Islet of Langerhans (tissue), 1 donor: ENCODE measurements at regions not wholly inside any gene's neighbourhood (a gene's known extent, or its start where the extent isn't known, plus 50 kb on each side); places are given as distances from the start of the nearest gene placed in this dataset.

Source experiments
- FAIRE-seq: peaks from one replicate; lab custom pipeline; 2011; peaks lifted over from hg19 to GRCh38; lab: Jason Lieb, UNC

GRCh38 chr5:174337276-174338184 is 292.0 kb downstream of the NSG2 start:
- FAIRE-seq: no peak

GRCh38 chr5:174338185-174339010 is 292.9 kb downstream of the NSG2 start:
- FAIRE-seq: no peak

- FAIRE-seq: no peak
Measured at GRCh38 chr5:174339130-174339529, 293.6 kb downstream of the NSG2 start.

- FAIRE-seq: no peak
Measured at GRCh38 chr5:174340226-174340625, 294.7 kb downstream of the NSG2 start.

- no peak for FAIRE-seq
Measured at GRCh38 chr5:174342696-174343095, 297.2 kb downstream of the NSG2 start.

- no peak for FAIRE-seq
Measured at GRCh38 chr5:174343826-174344225, 298.3 kb downstream of the NSG2 start.

GRCh38 chr5:174344335-174344734 is 298.8 kb downstream of the NSG2 start:
- no peak for FAIRE-seq

- no peak for FAIRE-seq
Measured at GRCh38 chr5:174347183-174347582, 301.7 kb downstream of the NSG2 start.

GRCh38 chr5:174348311-174348981 is 302.9 kb downstream of the NSG2 start:
- FAIRE-seq: no peak

GRCh38 chr5:174352681-174353080 is 307.2 kb downstream of the NSG2 start:
- FAIRE-seq: no peak

- no peak for FAIRE-seq
Measured at GRCh38 chr5:174354571-174354970, 309.1 kb downstream of the NSG2 start.

GRCh38 chr5:174355208-174355612 is 309.7 kb downstream of the NSG2 start:
- no peak for FAIRE-seq

- FAIRE-seq: no peak
Measured at GRCh38 chr5:174355995-174356394, 310.5 kb downstream of the NSG2 start.

GRCh38 chr5:174356536-174356935 is 311.0 kb downstream of the NSG2 start:
- no peak for FAIRE-seq

GRCh38 chr5:174358276-174358675 is 312.8 kb downstream of the NSG2 start:
- FAIRE-seq: no peak

- no peak for FAIRE-seq
Measured at GRCh38 chr5:174359071-174359470, 313.6 kb downstream of the NSG2 start.

- no peak for FAIRE-seq
Measured at GRCh38 chr5:174362514-174362913, 317.0 kb downstream of the NSG2 start.

GRCh38 chr5:174363934-174364333 is 318.4 kb downstream of the NSG2 start:
- no peak for FAIRE-seq

- FAIRE-seq: no peak
Measured at GRCh38 chr5:174364676-174365075, 319.2 kb downstream of the NSG2 start.

GRCh38 chr5:174371600-174372094 is 326.1 kb downstream of the NSG2 start:
- no peak for FAIRE-seq

GRCh38 chr5:174374206-174374605 is 328.7 kb downstream of the NSG2 start:
- no peak for FAIRE-seq

GRCh38 chr5:174376056-174376455 is 330.6 kb downstream of the NSG2 start:
- FAIRE-seq: no peak
